ENCODE measurements at regions not wholly inside any gene's neighbourhood (a gene's known extent, or its start where the extent isn't known, plus 50 kb on each side); places are given as distances from the start of the nearest gene placed in this dataset.

GRCh38 chr1:30174499-30174898 is 548.9 kb downstream of the MATN1 start:
- Histone ChIP-seq H3K4me1 (no peaks in the 10 kb centered on the region), H3K36me3 (no peaks in the 10 kb centered on the region), H3K27ac (no peak overlapping the region), H3K4me3 (replicated peaks in 1 of 3) (no peak overlapping the region), H3K9me3 (no peaks in the 10 kb centered on the region), H3K27me3 (no peaks in the 10 kb centered on the region)
- WGBS, 2 donors = 68 to 78% methylated on average over 2 of the region's 2 CpGs
- DNase-seq = no peak
- intact Hi-C loops (cut with DNase I) = no loop called here
- TF ChIP-seq POLR2A (IDR thresholded peaks at IDR 0.05) (no peak), CTCF (IDR thresholded peaks at IDR 0.05) (no peak)

GRCh38 chr1:30173560-30173959 is 549.8 kb downstream of the MATN1 start:
- Histone ChIP-seq H3K27me3 (no peaks in the 10 kb centered on the region), H3K27ac (no peak overlapping the region), H3K36me3 (no peaks in the 10 kb centered on the region), H3K9me3 (no peaks in the 10 kb centered on the region), H3K4me3 (replicated peaks in 1 of 3) (no peak overlapping the region), H3K4me1 (no peaks in the 10 kb centered on the region)
- TF ChIP-seq POLR2A (IDR thresholded peaks at IDR 0.05) (no peak), CTCF (IDR thresholded peaks at IDR 0.05) (no peak)
- DNase-seq = no peak
- WGBS, 2 donors = 24 to 26% methylated on average over 2 of the region's 2 CpGs
- intact Hi-C loops (cut with DNase I) = no loop called here

GRCh38 chr1:30172757-30173156 is 550.6 kb downstream of the MATN1 start:
- no peak overlapping the region for H3K4me3 ChIP-seq (replicated peaks in 1 of 3)
- no peaks in the 10 kb centered on the region for H3K9me3 ChIP-seq
- H3K27ac ChIP-seq = no peak overlapping the region
- H3K4me1 ChIP-seq = no peaks in the 10 kb centered on the region
- no peaks in the 10 kb centered on the region for H3K36me3 ChIP-seq
- TF ChIP-seq POLR2A (IDR thresholded peaks at IDR 0.05) = no peak
- no peak for TF ChIP-seq CTCF (IDR thresholded peaks at IDR 0.05)
- H3K27me3 ChIP-seq = no peaks in the 10 kb centered on the region
- 85% methylated on average over 2 of the region's 2 CpGs for WGBS, 2 donors
- no peak for DNase-seq
- intact Hi-C loops (cut with DNase I) = no loop called here

- no peak for TF ChIP-seq CTCF (IDR thresholded peaks at IDR 0.05)
- no peak for TF ChIP-seq POLR2A (IDR thresholded peaks at IDR 0.05)
- H3K4me1 ChIP-seq = no peaks in the 10 kb centered on the region
- H3K27me3 ChIP-seq = no peaks in the 10 kb centered on the region
- intact Hi-C loops (cut with DNase I) = no loop called here
- WGBS, 2 donors = 83 to 88% methylated on average over 5 of the region's 5 CpGs
- no peaks in the 10 kb centered on the region for H3K36me3 ChIP-seq
- no peaks in the 10 kb centered on the region for H3K9me3 ChIP-seq
- no peak for DNase-seq
- no peak overlapping the region for H3K27ac ChIP-seq
- no peak overlapping the region for H3K4me3 ChIP-seq (replicated peaks in 1 of 3)
Measured at GRCh38 chr1:30172299-30172694, 551.1 kb downstream of the MATN1 start.

- no peaks in the 10 kb centered on the region for H3K27me3 ChIP-seq
- H3K4me3 ChIP-seq (replicated peaks in 1 of 3) = no peak overlapping the region
- 77 to 82% methylated on average over 9 of the region's 9 CpGs for WGBS, 2 donors
- no peaks in the 10 kb centered on the region for H3K4me1 ChIP-seq
- no peaks in the 10 kb centered on the region for H3K9me3 ChIP-seq
- no peak overlapping the region for H3K27ac ChIP-seq
- no peak for DNase-seq
- H3K36me3 ChIP-seq = no peaks in the 10 kb centered on the region
- TF ChIP-seq CTCF (IDR thresholded peaks at IDR 0.05) = no peak
- TF ChIP-seq POLR2A (IDR thresholded peaks at IDR 0.05) = no peak
- intact Hi-C loops (cut with DNase I) = no loop called here
Measured at GRCh38 chr1:30171537-30172298, 551.7 kb downstream of the MATN1 start.

Measured in thyroid gland (tissue), 4 donors.